Ovary (tissue), 7 donors: ENCODE measurements at regions not wholly inside any gene's neighbourhood (a gene's known extent, or its start where the extent isn't known, plus 50 kb on each side); places are given as distances from the start of the nearest gene placed in this dataset.

Source experiments
- DNase-seq, 5 donors: peaks; one replicate each; pipeline ENCODE4 v3.0.0-alpha.2; 2019 to 2020
- H3K27ac ChIP-seq, 2 donors: fragments of 200-600 bp; one replicate each; pipeline versions ENCODE4 v1.5.1 to v1.8.0; 2019 to 2022
- H3K27me3 ChIP-seq: fragments of 200-600 bp; one replicate; pipeline ENCODE4 v1.8.0; 2022
- H3K36me3 ChIP-seq: fragments of 200-600 bp; sonication (generic); one replicate; pipeline ENCODE4 v1.5.1; 2019
- H3K4me1 ChIP-seq: one replicate; pipeline ENCODE4 v1.8.1; 2013; ENCODE audit warnings: mild to moderate bottlenecking, moderate library complexity; ENCODE audit not compliant: insufficient read depth
- H3K4me3 ChIP-seq: fragments of 200-600 bp; sonication (generic); one replicate; pipeline ENCODE4 v1.5.1; 2017
- H3K9me3 ChIP-seq, 2 donors: fragments of 200-600 bp in 1 of 2; sonication (generic) in 1 of 2; one replicate each; pipeline versions ENCODE4 v1.5.1 to v1.8.1; 2013 to 2019; ENCODE audit warnings: mild to moderate bottlenecking in 1 of 2, moderate library complexity in 1 of 2
- EP300 ChIP-seq: sonication (generic); formaldehyde crosslinking; IDR thresholded peaks from one replicate; pipeline ENCODE4 v1.6.1; 2017; ENCODE audit warnings: antibody characterized with exemption
- POLR2A ChIP-seq: fragments of 450-650 bp; IDR thresholded peaks from one replicate; pipeline ENCODE4 v1.6.1; 2017; ENCODE audit warnings: antibody characterized with exemption, mild to moderate bottlenecking, moderate library complexity
- WGBS, 3 donors: extraction: QIAGEN DNeasy Blood & Tissue Kit in 1 of 3; methylation state at CpG; one replicate each; pipeline versions ENCODE4 v1.1.5 to v1.1.7; 2013 to 2017; 5-methylcytosine and 5-hydroxymethylcytosine counted together
- intact Hi-C, 4 donors: fragments of 100-400 bp; cut with DNase I; formaldehyde crosslinking; loops; one replicate each; pipeline versions ENCODE4 v1.11.0 to v1.15.1; 2022 to 2023
- TF ChIP-seq, protein P1 (sequence below), 3 donors: fragments of 450-650 bp in 2 of 3; fragments of 200-600 bp in 1 of 3; IDR thresholded peaks; one replicate each; pipeline versions ENCODE4 v1.5.1 to v1.8.0; 2016 to 2022; ENCODE audit warnings: antibody characterized with exemption in 3 of 3, mild to moderate bottlenecking in 1 of 3
- donor health status: DM: no; HTN: no; CAD: no; lungs with moderate emphysema.
- donor health status: DM: no; HTN: no; CAD: no.
- donor health status: Bipolar disorder and iron deficiency.
- donor health status: DM: no; HTN: no; CAD: no.
- donor health status: DM: yes; HTN: yes; CAD: no.

- intact Hi-C loops: no loop called here
- Histone ChIP-seq H3K4me3 (no peak overlapping the region), H3K4me1 (no peaks in the 10 kb centered on the region), H3K27me3 (no peaks in the 10 kb centered on the region), H3K36me3 (no peaks in the 10 kb centered on the region), H3K9me3 (no peaks in the 10 kb centered on the region), H3K27ac (no peak overlapping the region)
- 78 to 89% (median 85%) methylated on average over 3 of the region's 3 CpGs for WGBS, 3 donors
- DNase-seq: no peak
- TF ChIP-seq EP300 (no peak), POLR2A (no peak)
- TF ChIP-seq, protein P1, sequence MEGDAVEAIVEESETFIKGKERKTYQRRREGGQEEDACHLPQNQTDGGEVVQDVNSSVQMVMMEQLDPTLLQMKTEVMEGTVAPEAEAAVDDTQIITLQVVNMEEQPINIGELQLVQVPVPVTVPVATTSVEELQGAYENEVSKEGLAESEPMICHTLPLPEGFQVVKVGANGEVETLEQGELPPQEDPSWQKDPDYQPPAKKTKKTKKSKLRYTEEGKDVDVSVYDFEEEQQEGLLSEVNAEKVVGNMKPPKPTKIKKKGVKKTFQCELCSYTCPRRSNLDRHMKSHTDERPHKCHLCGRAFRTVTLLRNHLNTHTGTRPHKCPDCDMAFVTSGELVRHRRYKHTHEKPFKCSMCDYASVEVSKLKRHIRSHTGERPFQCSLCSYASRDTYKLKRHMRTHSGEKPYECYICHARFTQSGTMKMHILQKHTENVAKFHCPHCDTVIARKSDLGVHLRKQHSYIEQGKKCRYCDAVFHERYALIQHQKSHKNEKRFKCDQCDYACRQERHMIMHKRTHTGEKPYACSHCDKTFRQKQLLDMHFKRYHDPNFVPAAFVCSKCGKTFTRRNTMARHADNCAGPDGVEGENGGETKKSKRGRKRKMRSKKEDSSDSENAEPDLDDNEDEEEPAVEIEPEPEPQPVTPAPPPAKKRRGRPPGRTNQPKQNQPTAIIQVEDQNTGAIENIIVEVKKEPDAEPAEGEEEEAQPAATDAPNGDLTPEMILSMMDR (IDR thresholded peaks at IDR 0.05): no peak
These were observed 52.3 kb upstream of the SEC11C start for GRCh38 chr18:59087391-59087790.
